Bone marrow (tissue), 2 donors: ENCODE measurements at regions not wholly inside any gene's neighbourhood (a gene's known extent, or its start where the extent isn't known, plus 50 kb on each side); places are given as distances from the start of the nearest gene placed in this dataset.

ENCODE experiments used
- DNase-seq, 2 donors: peaks; one replicate each; lab custom pipeline; 2025; lab: John Stamatoyannopoulos, UW

DNA sequence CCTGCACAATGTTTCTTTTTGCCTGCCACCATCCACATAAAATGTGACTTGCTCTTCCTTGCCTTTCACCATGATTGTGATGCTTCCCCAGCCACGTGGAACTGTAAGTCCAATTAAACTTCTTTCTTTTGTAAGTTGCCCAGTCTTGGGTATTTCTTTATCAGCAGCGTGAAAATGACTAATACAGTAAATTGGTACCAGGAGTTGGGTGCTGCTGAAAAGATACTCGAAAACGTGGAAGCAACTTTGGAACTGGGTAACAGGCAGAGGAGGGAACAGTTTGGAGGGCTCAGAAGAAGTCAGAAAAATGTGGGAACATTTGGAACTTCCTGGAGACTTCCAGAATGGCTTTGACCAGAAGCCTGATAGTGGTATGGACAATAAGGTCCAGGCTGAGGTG lies 425.3 kb downstream of the GPATCH2 start:
- DNase-seq: no peak

DNA sequence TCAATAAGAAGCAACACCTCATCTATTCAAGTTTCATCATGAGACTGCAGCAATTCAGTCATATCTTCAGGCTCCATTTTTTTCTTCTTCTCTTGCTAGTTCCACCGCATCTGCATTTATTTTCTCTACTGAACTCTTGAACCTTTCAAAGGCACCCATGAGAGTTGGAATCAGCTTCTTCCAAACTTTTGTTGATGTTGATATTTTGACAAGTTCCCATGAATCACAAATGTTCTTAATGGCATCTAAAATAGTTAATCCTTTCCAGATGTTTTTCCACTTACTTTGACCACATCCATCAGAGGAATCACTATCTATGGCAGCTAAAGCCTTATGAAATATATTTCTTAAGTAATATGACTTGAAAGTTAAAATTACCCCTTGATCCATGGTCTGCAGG lies 434.3 kb downstream of the GPATCH2 start:
- DNase-seq: no peak

DNA sequence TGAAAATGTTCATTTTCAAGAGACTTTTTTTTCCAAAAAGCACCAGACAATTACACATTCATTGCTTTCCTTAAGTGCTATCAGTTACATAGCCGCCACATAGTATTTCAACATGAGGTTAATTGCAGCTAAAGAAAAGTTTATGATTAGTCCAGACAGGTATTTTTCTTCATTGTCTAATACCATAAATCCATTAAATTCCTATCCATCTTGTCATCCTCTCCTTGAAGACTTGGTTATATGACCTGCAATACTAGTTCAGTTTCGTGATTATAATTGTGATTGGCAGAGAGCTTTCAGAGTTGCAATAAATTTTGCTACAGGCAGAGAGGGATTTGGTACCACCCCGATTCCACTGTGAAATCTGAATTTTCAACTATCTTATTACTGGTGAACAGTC lies 437.7 kb downstream of the GPATCH2 start:
- DNase-seq: no peak

DNA sequence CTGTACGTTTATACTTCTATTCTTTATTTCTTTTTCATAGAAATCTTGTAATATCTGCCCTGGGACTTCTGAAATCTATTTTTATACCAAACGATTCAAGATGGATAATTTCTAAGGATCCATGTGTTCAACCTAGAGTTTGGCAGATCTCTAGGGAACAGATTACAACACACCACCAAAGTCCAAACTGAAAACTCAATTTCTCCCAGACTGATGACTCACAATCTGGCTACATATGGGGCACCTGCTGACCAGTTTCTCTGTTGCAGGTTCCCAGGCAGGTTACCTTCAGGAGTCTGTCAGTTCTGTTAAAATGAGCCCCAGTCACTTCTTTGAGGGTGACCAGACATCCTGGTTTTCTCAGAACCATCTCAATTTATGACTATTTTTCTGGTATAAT lies 439.4 kb downstream of the GPATCH2 start:
- DNase-seq: no peak

DNA sequence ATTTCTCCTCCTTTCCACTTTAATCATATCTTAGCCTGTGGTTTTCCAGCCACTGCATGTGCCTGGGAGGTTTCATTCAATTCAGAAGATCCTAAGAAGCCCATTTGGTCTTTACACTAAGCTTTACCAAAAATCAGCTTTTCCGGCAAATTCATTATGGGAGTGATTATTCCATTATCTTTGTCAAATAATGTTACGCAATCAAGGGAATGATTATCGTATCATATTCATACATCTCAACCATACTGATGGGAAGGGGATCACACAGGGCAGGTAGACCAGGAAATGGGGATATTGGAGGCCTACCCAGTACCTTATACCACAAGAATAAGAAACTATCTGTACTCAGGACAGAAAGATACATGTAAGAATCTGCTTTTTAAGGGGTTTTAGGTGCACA lies 440.5 kb downstream of the GPATCH2 start:
- DNase-seq: no peak

DNA sequence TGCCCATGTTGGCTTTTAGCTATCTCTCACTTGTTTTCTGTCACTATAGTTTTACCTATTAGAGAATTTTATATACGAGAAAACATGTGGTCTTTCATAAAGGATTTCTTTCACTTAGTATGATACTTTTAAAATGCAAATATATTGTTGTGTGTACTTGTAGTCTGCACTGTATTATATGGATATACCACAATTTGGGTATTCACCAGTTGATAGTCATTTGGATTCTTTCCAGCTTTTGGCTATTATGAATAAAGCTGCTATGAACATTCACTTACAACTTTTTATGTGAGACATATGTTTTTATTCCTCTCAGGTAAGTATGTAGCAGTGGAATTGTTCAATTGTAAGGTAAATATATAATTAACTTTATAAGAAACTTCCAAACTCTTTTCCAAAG lies 441.5 kb downstream of the GPATCH2 start:
- DNase-seq: no peak

DNA sequence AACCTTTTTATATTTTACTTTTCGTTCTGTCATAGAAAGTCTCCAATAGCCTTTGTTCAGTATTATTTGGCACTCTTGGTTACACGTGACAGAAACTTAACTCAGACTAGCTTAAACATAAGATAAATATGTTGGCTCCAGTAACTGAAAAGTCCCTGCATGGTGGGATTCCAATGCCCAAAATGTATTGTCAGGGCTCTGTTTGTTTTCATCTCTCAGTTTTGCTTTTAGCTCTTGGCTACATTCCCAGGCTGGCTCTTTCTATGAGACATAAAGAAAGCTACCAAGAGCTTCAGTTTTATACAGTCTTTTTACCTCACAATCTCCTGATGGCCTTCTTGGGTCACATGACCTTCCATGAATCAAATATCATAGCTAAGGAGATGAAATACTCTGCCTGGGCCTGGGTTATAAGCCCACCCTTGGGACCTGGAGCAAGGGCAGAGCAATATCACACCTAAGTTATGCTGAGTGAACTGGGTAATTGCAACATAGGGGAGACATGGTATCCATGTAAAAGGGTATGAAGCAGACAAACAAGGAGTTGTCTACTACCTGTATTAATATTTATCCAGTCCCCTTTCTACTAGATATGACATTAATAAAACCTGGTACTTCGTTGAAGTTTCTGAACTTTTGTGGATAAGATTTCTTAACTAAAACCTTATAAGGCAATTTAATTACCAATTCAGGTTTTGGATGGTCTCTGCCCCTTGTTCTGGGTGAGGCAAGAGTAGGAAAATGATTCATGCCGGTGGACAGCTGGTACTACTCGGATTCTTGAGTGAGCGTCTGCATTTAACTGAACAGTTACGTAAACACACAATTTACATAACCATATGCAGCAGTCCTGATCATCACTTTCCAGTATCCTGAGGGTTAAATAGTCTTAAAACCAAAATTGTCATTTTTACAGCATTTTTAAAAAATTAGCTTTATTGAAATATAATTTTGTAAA lies 442.3 kb downstream of the GPATCH2 start:
- DNase-seq: no peak

DNA sequence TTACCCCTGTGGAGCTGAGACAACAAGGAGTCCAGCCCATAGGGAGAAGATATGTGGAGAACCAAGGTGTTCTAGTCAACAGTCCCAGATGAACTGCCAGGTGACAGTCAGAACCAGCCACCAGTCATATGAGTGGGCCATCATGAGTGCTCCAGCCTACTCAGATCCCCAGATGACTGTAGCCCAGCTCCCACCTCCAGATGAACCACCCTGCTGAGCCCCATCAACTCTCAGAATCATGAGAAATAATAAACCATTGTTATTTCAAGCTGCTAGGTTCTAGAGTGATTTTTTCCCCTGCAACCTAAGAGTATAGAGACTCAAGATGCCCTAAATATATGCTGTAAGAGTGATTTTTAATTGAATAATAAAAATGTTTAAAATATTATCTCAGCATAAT lies 444.2 kb downstream of the GPATCH2 start:
- no peak for DNase-seq

DNA sequence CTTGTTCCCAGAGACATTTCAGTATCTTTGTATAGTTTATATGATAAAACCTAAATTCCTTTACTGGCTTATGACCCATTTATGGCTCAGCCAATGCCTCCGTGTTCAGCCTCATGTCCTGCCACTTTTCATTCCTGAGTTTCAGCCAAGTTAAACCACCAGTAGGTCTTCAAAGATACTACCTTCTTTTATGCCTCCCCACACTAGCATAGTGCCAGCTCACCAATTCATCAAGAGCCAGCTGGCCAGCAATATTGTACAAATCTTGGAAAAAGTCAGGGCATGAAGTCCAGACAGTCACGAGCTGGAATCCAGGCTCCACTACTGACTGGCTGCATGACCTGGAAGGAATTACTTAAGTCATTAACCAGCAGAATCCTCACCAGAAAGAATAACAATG lies 446.0 kb downstream of the GPATCH2 start:
- DNase-seq: no peak

DNA sequence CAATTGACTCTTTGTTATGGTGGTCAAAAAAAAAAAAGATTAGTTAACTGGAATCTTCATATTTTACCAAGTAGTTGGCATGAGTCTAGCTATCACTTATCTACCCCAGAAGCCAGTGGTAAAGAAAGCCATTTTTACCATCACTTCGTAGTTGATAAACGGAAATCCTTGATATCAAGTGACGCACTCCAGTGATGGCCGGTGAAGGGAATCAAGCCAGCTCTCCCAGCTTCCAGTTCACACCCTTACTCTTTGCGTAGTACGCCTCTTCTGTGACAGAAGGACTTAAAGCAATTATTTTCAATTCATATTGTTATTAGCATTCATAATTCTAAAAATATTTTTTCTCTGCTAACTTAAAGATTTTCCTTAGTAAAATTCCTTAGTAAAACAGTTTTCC lies 447.9 kb downstream of the GPATCH2 start:
- no peak for DNase-seq

DNA sequence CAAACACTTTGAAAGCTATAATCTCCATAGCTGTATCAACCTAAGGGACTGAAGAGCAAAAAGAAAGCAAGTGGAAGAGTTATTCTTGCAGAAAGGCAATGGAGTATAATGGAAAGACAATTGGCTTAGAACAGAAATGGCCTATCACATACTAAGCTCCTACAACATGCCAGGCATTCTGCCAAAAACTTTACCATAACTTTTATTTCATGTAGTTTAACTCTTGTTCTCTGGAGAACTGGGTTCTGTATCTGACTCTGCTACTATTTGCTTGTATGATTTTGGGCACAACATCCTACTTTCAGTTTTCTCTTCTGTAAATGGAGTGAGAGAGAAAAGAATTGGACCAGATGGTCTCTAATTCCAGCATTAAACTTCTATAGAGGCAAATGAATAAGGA lies 449.1 kb downstream of the GPATCH2 start:
- no peak for DNase-seq

DNA sequence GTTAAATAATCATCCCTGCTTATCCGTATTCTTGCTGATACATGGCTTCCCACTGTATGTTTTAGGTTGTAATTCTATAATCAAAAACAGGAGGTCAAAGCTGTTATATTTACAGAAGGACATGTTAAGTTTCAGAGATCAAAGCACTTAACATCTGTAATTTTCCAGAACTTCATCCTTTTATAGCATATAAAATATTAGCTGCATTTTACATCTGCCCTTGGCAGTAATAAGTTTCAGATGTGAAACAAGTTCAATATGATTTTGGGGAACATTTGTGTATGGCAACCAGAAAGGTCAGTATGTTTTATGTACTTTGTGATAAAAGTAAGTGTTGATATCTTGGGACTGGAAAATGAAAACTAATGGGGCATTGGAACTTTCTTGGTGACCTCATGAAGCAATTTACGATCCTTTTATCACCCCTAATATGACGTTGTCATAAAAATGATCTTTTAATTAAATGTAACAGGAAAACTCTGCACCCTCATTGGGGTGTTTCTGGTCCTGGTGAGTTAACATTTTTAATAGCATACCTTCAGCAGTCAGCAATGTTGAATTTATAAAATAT lies 449.6 kb downstream of the GPATCH2 start:
- DNase-seq: no peak

DNA sequence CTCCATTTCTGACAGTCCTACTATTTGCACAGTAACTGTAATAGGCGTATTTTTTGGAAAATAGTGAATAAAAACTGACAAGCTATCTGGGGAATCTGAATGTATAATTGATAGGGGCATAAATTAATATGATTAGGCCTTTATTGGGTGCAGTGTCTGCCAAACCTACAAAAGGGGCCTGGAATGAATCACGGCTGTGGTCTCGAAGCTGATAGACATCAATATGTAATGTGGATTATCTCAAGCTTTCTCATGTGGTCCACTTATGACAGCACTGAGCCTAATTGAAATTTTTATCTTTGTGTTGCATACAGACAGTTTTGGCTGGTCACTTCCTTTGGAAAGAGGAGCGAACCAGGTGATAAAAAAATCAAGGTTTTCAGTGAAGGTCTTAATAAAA lies 450.4 kb downstream of the GPATCH2 start:
- no peak for DNase-seq

DNA sequence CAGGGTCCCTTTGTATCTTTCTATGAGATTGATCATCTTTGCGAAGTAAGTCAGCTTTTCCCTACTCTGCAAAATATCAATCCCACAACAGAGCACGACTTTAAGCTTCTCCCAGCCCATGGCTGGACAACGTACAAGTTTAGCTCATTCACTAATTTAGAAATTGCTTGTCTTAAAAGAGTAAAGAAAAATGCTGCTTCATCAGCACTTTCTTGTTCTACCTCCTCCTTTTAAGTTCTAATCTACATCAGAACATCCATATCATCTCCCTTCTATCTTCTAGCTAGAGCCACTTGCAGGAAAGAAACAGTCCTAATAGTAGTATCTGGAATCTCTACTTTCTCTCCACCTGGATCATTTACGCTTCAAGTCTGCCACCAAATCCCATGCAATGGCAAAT lies 441.2 kb upstream of the ESRRG start:
- DNase-seq: no peak

DNA sequence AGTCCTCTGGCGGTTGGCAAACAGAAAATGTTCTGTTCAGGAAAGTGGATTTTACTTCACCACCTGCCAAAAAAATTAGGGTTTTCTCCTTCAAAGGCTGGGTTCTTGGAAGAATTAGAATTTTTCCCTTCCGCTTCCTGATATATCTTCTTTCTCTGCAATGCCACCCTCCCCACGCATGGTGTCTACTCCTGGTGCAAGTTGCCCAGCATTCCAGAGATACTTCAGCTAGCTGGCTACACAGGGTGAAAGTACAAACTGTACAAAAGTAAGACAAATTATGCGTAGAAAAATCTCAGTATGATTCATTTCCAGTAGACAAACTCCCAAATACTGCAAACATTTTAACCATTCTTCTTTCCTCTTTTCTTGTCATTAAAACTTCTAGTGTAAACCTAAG lies 430.1 kb upstream of the ESRRG start:
- DNase-seq: no peak

DNA sequence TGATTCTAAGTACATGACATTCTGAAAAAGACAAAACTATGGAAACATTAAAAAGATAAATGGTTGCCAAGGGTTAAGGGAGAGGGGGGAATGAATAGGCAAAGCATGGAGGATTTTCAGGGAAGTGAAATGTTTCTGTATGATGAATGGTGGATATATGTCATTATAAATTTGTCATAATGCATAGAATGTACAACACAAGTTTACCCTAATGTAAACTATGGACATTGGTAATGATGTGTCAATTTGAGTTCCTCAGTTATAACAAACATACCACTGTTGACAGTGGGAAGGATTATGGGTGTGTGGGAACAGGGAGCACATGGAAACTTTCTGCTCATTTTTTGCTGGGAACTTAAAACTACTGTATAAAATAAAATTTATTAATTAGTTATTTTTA lies 427.1 kb upstream of the ESRRG start:
- no peak for DNase-seq

DNA sequence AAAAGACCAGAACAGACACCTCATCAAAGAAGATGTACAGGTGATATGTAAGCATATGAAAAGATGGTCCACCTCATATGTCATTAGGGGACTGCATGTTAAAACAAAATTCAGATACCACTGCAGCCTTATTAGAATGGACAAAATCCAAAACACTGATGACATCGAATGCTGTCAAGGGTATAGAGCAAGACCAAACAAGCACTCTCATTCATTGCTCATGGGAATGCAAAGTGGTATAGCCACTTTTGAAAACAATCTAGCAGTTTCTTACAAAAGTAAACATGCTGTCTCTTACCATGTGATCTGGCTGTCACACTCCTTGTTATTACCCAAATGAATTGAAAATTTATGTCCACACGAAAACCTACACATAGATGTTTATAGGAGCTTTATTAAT lies 426.6 kb upstream of the ESRRG start:
- DNase-seq: no peak

DNA sequence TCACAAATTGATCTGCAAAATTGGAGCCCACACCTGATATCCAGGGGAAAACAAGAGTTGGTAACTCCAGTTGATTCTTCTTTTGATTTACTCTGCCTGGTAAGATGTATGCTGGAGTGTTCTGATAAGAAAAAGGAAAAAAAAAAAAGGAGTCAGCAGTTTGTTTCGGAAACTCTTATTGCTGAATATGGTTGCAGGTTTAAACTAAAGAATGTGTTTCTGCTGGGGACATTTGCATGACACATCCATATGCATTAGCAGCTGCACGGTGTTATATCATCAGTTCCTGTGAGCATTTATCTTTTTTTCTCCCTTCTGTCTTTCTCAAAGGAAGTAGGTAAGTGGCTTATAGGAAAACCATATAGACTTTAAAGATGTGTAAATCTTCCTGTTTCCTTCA lies 418.5 kb upstream of the ESRRG start:
- DNase-seq: no peak

DNA sequence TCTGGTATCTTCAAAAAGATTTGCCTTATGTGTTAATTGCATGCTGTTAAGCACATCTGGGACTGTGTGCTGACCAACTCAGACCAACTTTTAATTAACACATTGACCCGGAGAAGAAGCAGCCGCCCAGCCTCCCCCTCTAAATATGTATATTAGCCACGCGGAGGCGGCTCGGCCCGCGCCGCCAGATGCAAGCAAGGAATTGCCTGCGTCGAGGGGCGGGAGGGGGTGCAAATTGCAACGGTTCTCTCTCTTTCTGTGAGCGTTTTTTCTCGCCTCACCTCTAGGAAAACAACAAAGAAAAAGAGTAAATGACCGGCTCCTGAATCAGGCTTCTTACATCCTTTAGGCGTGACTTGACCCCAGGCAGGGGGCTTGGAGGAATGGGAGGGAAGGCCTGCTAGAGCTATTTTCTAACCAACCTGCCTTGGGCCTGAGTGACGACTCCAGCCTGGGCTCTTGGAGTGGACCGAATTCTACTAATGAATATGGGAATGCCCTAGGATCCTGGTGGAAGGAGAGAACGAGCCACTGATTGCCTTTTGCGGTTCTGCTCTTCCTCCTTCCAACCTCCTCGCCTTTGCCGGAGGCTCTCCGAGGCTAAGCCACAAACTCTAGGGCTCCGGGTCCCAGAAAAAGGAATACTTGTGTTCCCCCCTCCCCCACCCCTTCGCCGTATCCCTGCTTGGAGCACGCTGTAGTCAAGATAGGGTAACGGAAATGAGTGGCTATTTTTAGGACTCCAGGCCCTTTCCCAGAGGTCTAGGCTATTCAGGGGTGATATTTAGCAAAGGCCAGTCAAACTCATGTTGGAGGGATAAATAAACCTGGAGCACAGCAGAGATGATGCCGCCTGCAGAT lies 417.0 kb upstream of the ESRRG start:
- no peak for DNase-seq

DNA sequence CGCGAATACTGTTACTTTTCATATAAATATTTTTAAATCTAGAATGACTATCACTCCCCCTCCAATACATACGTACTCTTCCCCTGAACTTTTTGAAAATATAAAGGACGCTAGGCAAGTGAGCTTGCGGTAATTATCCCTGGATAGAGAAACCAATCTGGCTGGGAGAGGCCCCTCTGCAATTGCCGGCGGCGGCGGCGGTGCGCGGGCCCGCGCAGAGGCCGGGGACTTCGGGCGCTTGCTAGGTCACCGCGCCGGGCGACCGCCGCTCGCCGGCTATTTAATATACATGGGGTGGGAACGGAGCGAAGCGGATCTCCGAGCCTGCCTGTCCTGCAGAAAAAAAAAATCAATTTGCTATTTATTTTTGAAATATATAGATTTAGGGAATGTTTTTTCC lies 416.3 kb upstream of the ESRRG start:
- DNase-seq: no peak

DNA sequence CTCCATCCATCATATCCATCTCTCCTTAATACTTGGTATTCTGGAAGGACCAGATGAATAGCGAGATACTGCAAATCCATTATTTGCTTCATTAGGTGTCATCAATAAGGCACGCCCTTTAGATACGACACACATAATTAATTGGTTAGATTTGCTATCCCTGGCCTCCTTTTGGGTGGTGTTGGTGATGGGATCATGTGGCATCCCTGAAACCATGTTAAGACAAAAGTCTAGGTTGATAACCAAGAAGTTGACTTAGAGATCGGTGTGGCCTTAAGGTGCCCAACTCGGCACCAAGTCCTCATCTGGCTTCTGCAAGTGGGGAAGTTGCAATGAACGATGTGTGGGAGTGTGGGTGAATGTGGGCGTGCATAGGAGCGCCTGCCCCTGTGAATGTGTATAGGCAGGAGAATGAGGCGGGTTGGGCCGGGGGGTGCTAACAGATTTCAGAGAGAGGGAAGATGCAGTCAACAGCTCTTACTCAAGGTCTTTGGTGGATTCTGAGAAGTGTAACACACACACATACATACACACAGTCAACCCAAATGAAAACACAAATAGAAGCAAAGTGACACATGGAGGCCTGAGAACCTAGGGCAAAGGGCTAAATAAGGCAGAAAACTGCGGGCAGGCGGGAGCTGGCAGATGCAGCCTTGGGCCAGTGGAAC lies 415.7 kb upstream of the ESRRG start:
- no peak for DNase-seq

DNA sequence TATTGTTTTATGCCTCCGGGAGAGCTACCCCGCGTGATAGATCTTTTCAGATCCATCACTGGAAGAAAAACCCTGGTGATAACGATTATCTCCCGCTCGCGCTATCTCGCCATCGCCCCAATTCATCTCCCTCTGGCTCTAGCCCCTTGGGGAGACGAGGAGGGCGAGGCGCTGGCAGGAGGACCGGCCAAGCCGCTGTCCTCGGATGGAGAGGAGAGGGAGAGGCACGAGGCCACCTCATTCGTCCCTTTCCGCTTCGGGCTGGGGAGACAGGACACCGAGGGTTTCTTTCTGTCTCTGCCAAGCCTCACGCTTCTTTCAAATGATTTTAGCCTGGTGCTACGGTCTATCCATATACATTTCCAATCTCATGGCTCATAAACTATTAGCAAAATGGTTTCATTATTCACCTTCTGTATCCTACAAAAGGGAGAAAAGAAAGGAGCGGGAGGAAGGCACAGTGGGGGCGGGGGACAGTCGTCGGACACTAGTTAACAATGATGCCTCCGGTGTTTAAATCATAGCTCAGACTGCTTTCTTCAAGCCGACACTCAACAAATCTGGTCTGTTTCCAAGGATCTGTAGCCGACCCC lies 415.0 kb upstream of the ESRRG start:
- DNase-seq: no peak
